Activated B cell treated with CpG ODN at 0.5 μM for 24 hours (primary cell): ENCODE measurements at regions not wholly inside any gene's neighbourhood (a gene's known extent, or its start where the extent isn't known, plus 50 kb on each side); places are given as distances from the start of the nearest gene placed in this dataset.

Source experiments
- ATAC-seq: fragments of 200-7000 bp; cut with Tn5 transposase; one replicate; pipeline ENCODE4 v1.10.0; 2021; ENCODE audit warnings: low read depth, mild to moderate bottlenecking, moderate library complexity
- CTCF ChIA-PET: fragments of 350-600 bp; sonication (Branson Sonifier 250); formaldehyde crosslinking; loops from one replicate; lab custom pipeline; 2021; ENCODE audit warnings: antibody characterized with exemption; lab: Charles Lee
- POLR2A ChIA-PET: fragments of 350-600 bp; sonication (Branson Sonifier 250); formaldehyde crosslinking; loops from one replicate; lab custom pipeline; 2021; ENCODE audit warnings: antibody characterized with exemption; lab: Charles Lee
- DNase-seq: peaks from one replicate; pipeline ENCODE4 v3.0.0; 2022
- H3K27ac Mint-ChIP-seq: one replicate; pipeline ENCODE4 v1.8.0; 2020; ENCODE audit warnings: mixed read lengths
- H3K27me3 Mint-ChIP-seq: one replicate; pipeline ENCODE4 v1.8.0; 2021; ENCODE audit warnings: mixed read lengths
- H3K36me3 Mint-ChIP-seq: one replicate; pipeline ENCODE4 v1.8.0; 2021; ENCODE audit warnings: low read depth, mixed read lengths
- H3K4me1 Mint-ChIP-seq: one replicate; pipeline ENCODE4 v1.8.0; 2021; ENCODE audit warnings: mixed read lengths
- H3K4me3 Mint-ChIP-seq: one replicate; pipeline ENCODE4 v1.8.0; 2020; ENCODE audit warnings: mild to moderate bottlenecking, mixed read lengths
- H3K9me3 Mint-ChIP-seq: one replicate; pipeline ENCODE4 v1.8.0; 2020; ENCODE audit warnings: mixed read lengths
- intact Hi-C: fragments of 100-400 bp; cut with micrococcal nuclease; formaldehyde crosslinking; loops from one replicate; pipeline ENCODE4 v1.15.1; 2024
- TF ChIP-seq, protein P1 (sequence below): fragments of 200-600 bp; IDR thresholded peaks from one replicate; pipeline ENCODE4 v1.8.0; 2022; ENCODE audit warnings: antibody characterized with exemption, mild to moderate bottlenecking

DNA sequence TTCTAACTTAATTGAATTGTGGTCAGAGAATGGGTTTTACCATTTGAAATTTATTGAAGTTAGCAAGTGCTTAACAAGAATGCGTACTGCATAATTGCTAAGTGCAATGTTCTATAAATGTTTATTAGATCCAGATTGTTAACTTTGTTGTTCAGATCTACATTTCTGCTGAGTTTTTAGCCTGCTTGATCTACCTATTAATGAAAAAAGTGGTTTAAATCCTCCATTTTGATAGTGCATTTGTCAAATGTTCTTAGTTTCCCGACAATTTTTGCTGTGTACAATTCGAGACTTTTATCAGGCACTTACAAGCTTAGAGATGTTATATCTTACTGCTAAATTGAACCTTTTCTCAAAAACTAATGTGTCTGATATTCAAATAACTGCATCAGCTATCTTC, 156.4 kb upstream of the ADCY1 start:
- peaks cover 2% of the 10 kb centered on the region for H3K27me3 Mint-ChIP-seq
- H3K27ac Mint-ChIP-seq, result no peak overlapping the region
- H3K4me1 Mint-ChIP-seq, result no peaks in the 10 kb centered on the region
- no peaks in the 10 kb centered on the region for H3K9me3 Mint-ChIP-seq
- CTCF ChIA-PET, result no interaction called here
- no peaks in the 10 kb centered on the region for H3K36me3 Mint-ChIP-seq
- no peak overlapping the region for H3K4me3 Mint-ChIP-seq
- POLR2A ChIA-PET, result no interaction called here
- intact Hi-C loops, result no loop called here
- DNase-seq, result no peak
- ATAC-seq, result no peak
- TF ChIP-seq, protein P1, sequence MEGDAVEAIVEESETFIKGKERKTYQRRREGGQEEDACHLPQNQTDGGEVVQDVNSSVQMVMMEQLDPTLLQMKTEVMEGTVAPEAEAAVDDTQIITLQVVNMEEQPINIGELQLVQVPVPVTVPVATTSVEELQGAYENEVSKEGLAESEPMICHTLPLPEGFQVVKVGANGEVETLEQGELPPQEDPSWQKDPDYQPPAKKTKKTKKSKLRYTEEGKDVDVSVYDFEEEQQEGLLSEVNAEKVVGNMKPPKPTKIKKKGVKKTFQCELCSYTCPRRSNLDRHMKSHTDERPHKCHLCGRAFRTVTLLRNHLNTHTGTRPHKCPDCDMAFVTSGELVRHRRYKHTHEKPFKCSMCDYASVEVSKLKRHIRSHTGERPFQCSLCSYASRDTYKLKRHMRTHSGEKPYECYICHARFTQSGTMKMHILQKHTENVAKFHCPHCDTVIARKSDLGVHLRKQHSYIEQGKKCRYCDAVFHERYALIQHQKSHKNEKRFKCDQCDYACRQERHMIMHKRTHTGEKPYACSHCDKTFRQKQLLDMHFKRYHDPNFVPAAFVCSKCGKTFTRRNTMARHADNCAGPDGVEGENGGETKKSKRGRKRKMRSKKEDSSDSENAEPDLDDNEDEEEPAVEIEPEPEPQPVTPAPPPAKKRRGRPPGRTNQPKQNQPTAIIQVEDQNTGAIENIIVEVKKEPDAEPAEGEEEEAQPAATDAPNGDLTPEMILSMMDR, result no peak

DNA sequence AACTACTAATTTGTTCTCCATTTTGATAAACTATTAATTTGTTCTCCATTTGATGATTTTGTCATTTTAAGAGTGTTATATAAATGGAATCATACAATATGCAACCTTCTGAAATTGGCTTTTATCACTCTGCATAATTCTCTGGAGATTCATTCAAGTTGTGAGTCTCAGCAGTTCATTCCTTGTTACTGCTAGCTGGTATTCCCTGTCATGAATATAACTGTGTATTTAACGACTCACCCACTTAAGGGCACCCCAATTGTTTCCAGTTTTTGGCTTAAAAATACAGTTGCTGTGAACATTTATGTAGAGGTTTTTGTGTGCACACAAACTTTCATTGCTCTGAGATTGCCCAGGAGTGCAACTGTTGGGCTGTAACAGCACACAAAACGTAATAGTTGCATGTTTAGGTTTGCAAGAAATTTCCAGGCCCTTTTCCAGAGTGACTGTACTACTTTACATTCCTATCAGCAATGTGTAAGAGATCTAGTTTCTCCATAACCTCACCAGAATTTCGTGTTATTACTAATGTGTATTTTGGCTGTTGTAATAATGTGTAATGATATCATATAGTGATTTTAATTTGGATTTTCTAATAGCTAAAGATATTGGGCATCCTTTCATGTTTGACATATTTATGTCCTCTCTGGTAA, 153.2 kb upstream of the ADCY1 start:
- ChIA-PET CTCF (no interaction called here), POLR2A (no interaction called here)
- H3K36me3 Mint-ChIP-seq, result no peaks in the 10 kb centered on the region
- peaks cover 2% of the 10 kb centered on the region for H3K27me3 Mint-ChIP-seq
- H3K4me3 Mint-ChIP-seq, result no peak overlapping the region
- DNase-seq, result no peak
- H3K27ac Mint-ChIP-seq, result no peak overlapping the region
- H3K9me3 Mint-ChIP-seq, result no peaks in the 10 kb centered on the region
- intact Hi-C loops, result no loop called here
- ATAC-seq, result no peak
- TF ChIP-seq, protein P1, result no peak
- H3K4me1 Mint-ChIP-seq, result no peaks in the 10 kb centered on the region

DNA sequence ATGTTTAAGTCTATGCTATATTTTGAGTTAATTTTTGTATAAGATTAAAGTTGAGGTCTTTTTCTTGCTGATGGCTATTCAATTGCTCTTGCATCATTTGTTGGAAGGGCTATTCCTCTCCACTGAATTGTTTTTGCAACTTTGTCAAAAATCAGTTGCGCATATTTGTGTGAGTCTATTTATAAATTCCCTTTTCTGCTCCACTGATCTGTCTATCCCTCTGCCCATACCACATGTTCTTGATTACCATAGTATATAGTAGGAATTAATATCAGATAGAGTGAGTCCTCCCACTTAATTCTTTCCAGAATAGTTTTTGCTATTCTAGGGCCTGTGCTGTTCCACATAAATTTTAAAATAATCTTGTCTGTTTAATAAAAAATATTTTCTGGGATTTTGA, 152.4 kb upstream of the ADCY1 start:
- intact Hi-C loops, result no loop called here
- Mint-ChIP-seq H3K9me3 (no peaks in the 10 kb centered on the region), H3K36me3 (no peaks in the 10 kb centered on the region), H3K4me3 (no peak overlapping the region), H3K27me3 (peaks cover 2% of the 10 kb centered on the region), H3K27ac (no peak overlapping the region), H3K4me1 (no peaks in the 10 kb centered on the region)
- ChIA-PET POLR2A (no interaction called here), CTCF (no interaction called here)
- TF ChIP-seq, protein P1, result no peak
- no peak for ATAC-seq
- no peak for DNase-seq

DNA sequence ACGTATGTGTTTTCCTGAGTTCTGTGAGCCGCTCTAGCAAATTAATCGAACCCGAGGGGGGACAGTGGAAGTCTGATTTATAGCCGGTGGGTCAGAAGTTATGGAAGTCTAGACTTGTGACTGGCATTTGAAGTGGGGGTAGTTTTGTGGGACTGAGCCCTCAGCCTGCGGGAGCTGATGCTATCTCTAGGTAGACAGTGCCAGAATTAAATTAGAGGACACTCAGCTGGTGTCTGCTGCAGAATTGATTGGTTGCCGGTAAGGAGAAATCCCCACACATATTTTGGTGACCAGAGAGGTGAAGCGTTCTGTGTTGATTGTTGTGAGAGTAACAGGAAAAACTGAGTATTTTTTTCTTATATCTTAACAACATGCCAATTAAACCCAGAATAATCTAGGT, 143.8 kb upstream of the ADCY1 start:
- H3K4me1 Mint-ChIP-seq, result no peaks in the 10 kb centered on the region
- TF ChIP-seq, protein P1, result no peak
- ChIA-PET POLR2A (no interaction called here), CTCF (no interaction called here)
- DNase-seq (no peak), ATAC-seq (no peak)
- intact Hi-C loops, result no loop called here
- no peak overlapping the region for H3K4me3 Mint-ChIP-seq
- peaks cover 6% of the 10 kb centered on the region for H3K27me3 Mint-ChIP-seq
- H3K9me3 Mint-ChIP-seq, result no peaks in the 10 kb centered on the region
- H3K36me3 Mint-ChIP-seq, result no peaks in the 10 kb centered on the region
- no peak overlapping the region for H3K27ac Mint-ChIP-seq

DNA sequence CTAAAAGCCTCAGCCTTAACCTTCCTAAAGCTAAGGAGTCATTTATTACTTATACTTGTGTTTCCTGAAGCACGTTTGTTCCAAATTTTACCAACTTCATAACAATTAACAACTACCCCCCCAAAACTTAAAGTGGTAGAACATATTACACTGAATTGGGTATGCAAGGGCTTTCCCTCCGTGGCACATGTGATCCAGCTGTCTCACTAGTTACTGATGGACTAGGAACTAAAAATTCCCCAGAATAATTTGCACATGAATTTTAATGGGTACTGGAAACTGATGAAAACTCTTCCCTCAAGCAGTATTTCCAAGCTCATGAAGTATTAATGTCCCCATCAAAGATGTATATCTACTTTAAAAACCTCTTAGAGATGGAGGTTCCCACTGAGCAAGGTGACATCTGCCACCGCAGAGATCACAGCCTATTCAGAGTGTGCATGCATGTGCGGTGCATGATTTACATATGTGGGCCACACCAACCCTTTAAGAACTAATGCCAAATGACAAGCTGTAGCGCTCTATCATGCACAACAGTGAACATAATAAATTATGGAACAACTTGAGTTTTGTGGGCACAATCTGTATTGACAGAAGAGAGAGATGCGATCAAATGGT, 139.9 kb upstream of the ADCY1 start:
- DNase-seq, result no peak
- Mint-ChIP-seq H3K4me3 (no peak overlapping the region), H3K27ac (no peak overlapping the region), H3K27me3 (peaks cover 6% of the 10 kb centered on the region), H3K4me1 (no peaks in the 10 kb centered on the region), H3K9me3 (no peaks in the 10 kb centered on the region), H3K36me3 (no peaks in the 10 kb centered on the region)
- intact Hi-C loops, result no loop called here
- no peak for ATAC-seq
- TF ChIP-seq, protein P1, result no peak
- POLR2A ChIA-PET, result no interaction called here
- CTCF ChIA-PET, result no interaction called here
